Right atrium auricular region (tissue), 2 donors: ENCODE measurements at regions not wholly inside any gene's neighbourhood (a gene's known extent, or its start where the extent isn't known, plus 50 kb on each side); places are given as distances from the start of the nearest gene placed in this dataset.

Experiments
- DNase-seq: peaks from one replicate; pipeline ENCODE4 v3.0.0-alpha.2; 2019; ENCODE audit warnings: low spot score
- H3K27ac ChIP-seq, 2 donors: fragments of 200-600 bp; sonication (generic); 1 replicate in 1 of 2; 2 replicates in 1 of 2; pipeline ENCODE4 v1.5.1; 2016 to 2019
- H3K27me3 ChIP-seq, 2 donors: fragments of 200-600 bp; sonication (generic); one replicate each; pipeline versions ENCODE4 v1.5.1 to v1.6.0; 2017 to 2019
- H3K36me3 ChIP-seq: fragments of 200-600 bp; sonication (generic); one replicate; pipeline ENCODE4 v1.5.1; 2016
- H3K4me1 ChIP-seq, 2 donors: fragments of 200-600 bp; sonication (generic); one replicate each; pipeline versions ENCODE4 v1.5.1 to v1.6.0; 2017 to 2019
- H3K4me3 ChIP-seq, 2 donors: fragments of 200-600 bp; sonication (generic); 1 replicate in 1 of 2; 2 replicates in 1 of 2; pipeline ENCODE4 v1.5.1; 2017 to 2019; ENCODE audit warnings: mild to moderate bottlenecking in 1 of 2, moderate library complexity in 1 of 2
- H3K9me3 ChIP-seq, 2 donors: fragments of 200-600 bp; sonication (generic); one replicate each; pipeline ENCODE4 v1.5.1; 2019
- TF ChIP-seq, protein P1 (sequence below), 2 donors: fragments of 200-600 bp; sonication (generic); IDR thresholded peaks; one replicate each; pipeline ENCODE4 v1.5.1; 2019; ENCODE audit warnings: antibody characterized with exemption in 2 of 2

DNA sequence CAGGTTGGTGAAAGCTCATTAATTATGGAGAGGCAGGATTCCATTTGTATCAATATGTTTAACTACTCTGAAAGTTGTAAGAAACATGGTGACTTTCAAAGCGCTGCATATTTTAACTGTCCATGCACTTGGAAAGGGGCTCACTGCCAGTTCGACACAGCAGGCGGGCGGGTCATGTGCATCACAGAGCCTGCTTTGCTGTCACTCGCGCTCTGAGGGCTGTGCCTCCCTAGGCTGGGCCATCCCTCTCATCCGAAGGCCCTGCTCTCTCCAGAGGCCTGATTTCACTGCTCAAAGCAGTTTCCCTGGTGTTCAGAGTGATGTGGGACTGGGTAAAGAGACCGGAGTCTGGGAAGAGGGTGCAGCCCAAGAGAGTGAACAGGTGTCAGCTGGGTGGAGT, 422.0 kb upstream of the MON1B start:
- Histone ChIP-seq H3K4me1 (no peaks in the 10 kb centered on the region), H3K27me3 (no peaks in the 10 kb centered on the region), H3K36me3 (no peaks in the 10 kb centered on the region), H3K4me3 (no peak overlapping the region), H3K27ac (no peak overlapping the region), H3K9me3 (peaks cover 0 to 11% of the 10 kb centered on the region in 2 donors)
- TF ChIP-seq, protein P1, sequence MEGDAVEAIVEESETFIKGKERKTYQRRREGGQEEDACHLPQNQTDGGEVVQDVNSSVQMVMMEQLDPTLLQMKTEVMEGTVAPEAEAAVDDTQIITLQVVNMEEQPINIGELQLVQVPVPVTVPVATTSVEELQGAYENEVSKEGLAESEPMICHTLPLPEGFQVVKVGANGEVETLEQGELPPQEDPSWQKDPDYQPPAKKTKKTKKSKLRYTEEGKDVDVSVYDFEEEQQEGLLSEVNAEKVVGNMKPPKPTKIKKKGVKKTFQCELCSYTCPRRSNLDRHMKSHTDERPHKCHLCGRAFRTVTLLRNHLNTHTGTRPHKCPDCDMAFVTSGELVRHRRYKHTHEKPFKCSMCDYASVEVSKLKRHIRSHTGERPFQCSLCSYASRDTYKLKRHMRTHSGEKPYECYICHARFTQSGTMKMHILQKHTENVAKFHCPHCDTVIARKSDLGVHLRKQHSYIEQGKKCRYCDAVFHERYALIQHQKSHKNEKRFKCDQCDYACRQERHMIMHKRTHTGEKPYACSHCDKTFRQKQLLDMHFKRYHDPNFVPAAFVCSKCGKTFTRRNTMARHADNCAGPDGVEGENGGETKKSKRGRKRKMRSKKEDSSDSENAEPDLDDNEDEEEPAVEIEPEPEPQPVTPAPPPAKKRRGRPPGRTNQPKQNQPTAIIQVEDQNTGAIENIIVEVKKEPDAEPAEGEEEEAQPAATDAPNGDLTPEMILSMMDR (IDR thresholded peaks at IDR 0.05): no peak
- DNase-seq: no peak

GRCh38 chr16:76771216-76771615, 419.8 kb upstream of the MON1B start:
- H3K27me3 ChIP-seq: no peaks in the 10 kb centered on the region
- TF ChIP-seq, protein P1 (IDR thresholded peaks at IDR 0.05): no peak
- no peak overlapping the region for H3K4me3 ChIP-seq
- H3K36me3 ChIP-seq: no peaks in the 10 kb centered on the region
- H3K9me3 ChIP-seq: peaks cover 0 to 4% of the 10 kb centered on the region in 2 donors
- H3K4me1 ChIP-seq: no peaks in the 10 kb centered on the region
- no peak overlapping the region for H3K27ac ChIP-seq
- DNase-seq: no peak

- TF ChIP-seq, protein P1 (IDR thresholded peaks at IDR 0.05): no peak
- no peak overlapping the region for H3K27ac ChIP-seq
- no peak for DNase-seq
- no peaks in the 10 kb centered on the region for H3K36me3 ChIP-seq
- no peaks in the 10 kb centered on the region for H3K27me3 ChIP-seq
- peaks cover 0 to 10% of the 10 kb centered on the region in 2 donors for H3K9me3 ChIP-seq
- H3K4me3 ChIP-seq: no peak overlapping the region
- H3K4me1 ChIP-seq: no peaks in the 10 kb centered on the region
Observed at GRCh38 chr16:76777721-76778465, 413.1 kb upstream of the MON1B start.

GRCh38 chr16:76780556-76780955, 410.4 kb upstream of the MON1B start:
- peaks cover 0 to 10% of the 10 kb centered on the region in 2 donors for H3K9me3 ChIP-seq
- H3K36me3 ChIP-seq: no peaks in the 10 kb centered on the region
- no peak overlapping the region for H3K4me3 ChIP-seq
- no peaks in the 10 kb centered on the region for H3K4me1 ChIP-seq
- H3K27me3 ChIP-seq: no peaks in the 10 kb centered on the region
- TF ChIP-seq, protein P1 (IDR thresholded peaks at IDR 0.05): no peak
- no peak overlapping the region for H3K27ac ChIP-seq
- no peak for DNase-seq

GRCh38 chr16:76784530-76784929, 406.5 kb upstream of the MON1B start:
- Histone ChIP-seq H3K27me3 (no peaks in the 10 kb centered on the region), H3K4me1 (no peaks in the 10 kb centered on the region), H3K36me3 (no peaks in the 10 kb centered on the region), H3K27ac (no peak overlapping the region), H3K4me3 (no peak overlapping the region), H3K9me3 (peaks cover 0 to 10% of the 10 kb centered on the region in 2 donors)
- TF ChIP-seq, protein P1 (IDR thresholded peaks at IDR 0.05): no peak
- DNase-seq: no peak

DNA sequence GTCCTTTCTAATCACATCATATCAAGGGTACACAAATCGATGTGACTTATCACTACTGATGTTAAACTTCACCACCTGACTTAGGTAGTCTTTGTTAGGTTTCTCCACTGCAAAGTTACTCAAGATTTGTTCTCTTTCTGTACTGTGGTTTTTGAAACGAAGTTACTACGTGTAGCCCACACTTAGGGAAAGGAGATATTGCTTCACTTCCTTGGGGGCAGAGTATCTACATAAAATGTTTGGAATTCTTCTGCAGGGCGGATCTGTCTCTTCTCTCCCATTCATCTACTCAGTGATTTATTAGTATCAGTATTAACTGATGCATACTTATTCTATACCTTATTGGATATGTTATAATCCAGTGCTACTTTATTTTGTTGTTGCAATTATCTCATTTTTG, 403.6 kb upstream of the MON1B start:
- Histone ChIP-seq H3K9me3 (no peaks in the 10 kb centered on the region), H3K4me3 (no peak overlapping the region), H3K4me1 (no peaks in the 10 kb centered on the region), H3K36me3 (no peaks in the 10 kb centered on the region), H3K27me3 (no peaks in the 10 kb centered on the region), H3K27ac (no peak overlapping the region)
- DNase-seq: no peak
- TF ChIP-seq, protein P1 (IDR thresholded peaks at IDR 0.05): no peak
